Hepatocyte (in vitro differentiated cells): ENCODE measurements at regions not wholly inside any gene's neighbourhood (a gene's known extent, or its start where the extent isn't known, plus 50 kb on each side); places are given as distances from the start of the nearest gene placed in this dataset.

Experiments used
- DNase-seq: peaks from one replicate; pipeline ENCODE4 v3.0.0-alpha.2; 2016; ENCODE audit warnings: low spot score
- H2AFZ ChIP-seq: fragments of 200-600 bp; sonication (generic); 2 replicates; pipeline ENCODE4 v1.6.0; 2016; ENCODE audit warnings: antibody characterized with exemption, mild to moderate bottlenecking
- H3K27ac ChIP-seq: fragments of 200-600 bp; sonication (generic); 2 replicates; pipeline ENCODE4 v1.5.1; 2016; ENCODE audit warnings: mild to moderate bottlenecking
- H3K27me3 ChIP-seq: fragments of 200-600 bp; sonication (generic); 2 replicates; pipeline ENCODE4 v1.6.1; 2016
- H3K36me3 ChIP-seq: fragments of 200-600 bp; sonication (generic); replicated peaks from 2 replicates; pipeline ENCODE4 v1.5.1; 2016; ENCODE audit warnings: low read depth; ENCODE audit not compliant: insufficient read depth
- H3K4me1 ChIP-seq: fragments of 200-600 bp; sonication (generic); 2 replicates; pipeline ENCODE4 v1.5.1; 2016; ENCODE audit warnings: mild to moderate bottlenecking, moderate library complexity; ENCODE audit not compliant: insufficient read depth
- H3K4me2 ChIP-seq: fragments of 200-600 bp; sonication (generic); 2 replicates; pipeline ENCODE4 v1.6.0; 2016
- H3K4me3 ChIP-seq: fragments of 200-600 bp; sonication (generic); 2 replicates; pipeline ENCODE4 v1.5.1; 2016; ENCODE audit warnings: mild to moderate bottlenecking
- H3K79me2 ChIP-seq: fragments of 200-600 bp; sonication (generic); 2 replicates; pipeline ENCODE4 v1.6.0; 2017; ENCODE audit warnings: mild to moderate bottlenecking
- H3K9me2 ChIP-seq: fragments of 200-600 bp; sonication (generic); replicated peaks from 2 replicates; pipeline ENCODE4 v1.6.0; 2017; ENCODE audit warnings: mild to moderate bottlenecking; ENCODE audit not compliant: insufficient read depth
- H3K9me3 ChIP-seq: fragments of 200-600 bp; sonication (generic); 2 replicates; pipeline ENCODE4 v1.5.1; 2016; ENCODE audit warnings: low read depth, mild to moderate bottlenecking
- H4K20me1 ChIP-seq: fragments of 200-600 bp; sonication (generic); 2 replicates; pipeline ENCODE4 v1.6.0; 2016; ENCODE audit warnings: mild to moderate bottlenecking; ENCODE audit not compliant: insufficient read depth, poor library complexity, severe bottlenecking
- CTCF ChIP-seq: fragments of 200-600 bp; sonication (generic); IDR thresholded peaks from 2 replicates; pipeline ENCODE4 v1.5.1; 2016; ENCODE audit warnings: antibody characterized with exemption, mild to moderate bottlenecking; ENCODE audit not compliant: poor library complexity
- EZH2 ChIP-seq: fragments of 200-600 bp; sonication (generic); IDR thresholded peaks from 2 replicates; pipeline ENCODE4 v1.6.1; 2016; ENCODE audit warnings: antibody characterized with exemption, mild to moderate bottlenecking, borderline replicate concordance
- EZH2phosphoT487 ChIP-seq: fragments of 200-600 bp; sonication (generic); IDR thresholded peaks from one replicate; pipeline ENCODE4 v1.6.1; 2018; ENCODE audit warnings: antibody characterized with exemption, mild to moderate bottlenecking, low read depth, moderate library complexity; ENCODE audit not compliant: unreplicated experiment, severe bottlenecking
- WGBS: methylation state at CpG from one replicate; pipeline ENCODE4 v1.1.6; 2016; ENCODE audit warnings: low lambda C conversion rate; ENCODE audit errors: missing lambda C conversion rate; 5-methylcytosine and 5-hydroxymethylcytosine counted together

- Histone ChIP-seq H3K27me3 (no peaks in the 10 kb centered on the region), H2AFZ (no peak overlapping the region), H3K9me3 (no peaks in the 10 kb centered on the region), H3K27ac (no peak overlapping the region), H3K9me2 (no peaks in the 10 kb centered on the region), H3K36me3 (no peaks in the 10 kb centered on the region), H3K79me2 (no peaks in the 10 kb centered on the region), H4K20me1 (no peaks in the 10 kb centered on the region), H3K4me2 (no peak overlapping the region), H3K4me1 (no peaks in the 10 kb centered on the region), H3K4me3 (no peak overlapping the region)
- TF ChIP-seq CTCF (no peak), EZH2phosphoT487 (no peak), EZH2 (no peak)
- WGBS, result 73% methylated on average over 3 of the region's 3 CpGs
- DNase-seq, result no peak
These were observed 79.3 kb upstream of the IL6 start for GRCh38 chr7:22647451-22648257.

- H4K20me1 ChIP-seq, result no peaks in the 10 kb centered on the region
- no peaks in the 10 kb centered on the region for H3K79me2 ChIP-seq
- no peaks in the 10 kb centered on the region for H3K36me3 ChIP-seq
- TF ChIP-seq EZH2phosphoT487 (no peak), EZH2 (no peak), CTCF (no peak)
- H2AFZ ChIP-seq, result no peak overlapping the region
- no peaks in the 10 kb centered on the region for H3K9me2 ChIP-seq
- H3K4me3 ChIP-seq, result no peak overlapping the region
- no peak for DNase-seq
- no peaks in the 10 kb centered on the region for H3K4me1 ChIP-seq
- no peak overlapping the region for H3K4me2 ChIP-seq
- no peaks in the 10 kb centered on the region for H3K27me3 ChIP-seq
- H3K9me3 ChIP-seq, result peaks cover 6% of the 10 kb centered on the region
- H3K27ac ChIP-seq, result no peak overlapping the region
These were observed 81.4 kb upstream of the IL6 start for GRCh38 chr7:22645418-22646181.

- no peaks in the 10 kb centered on the region for H3K27me3 ChIP-seq
- no peak overlapping the region for H3K4me3 ChIP-seq
- no peaks in the 10 kb centered on the region for H4K20me1 ChIP-seq
- no peaks in the 10 kb centered on the region for H3K36me3 ChIP-seq
- no peak overlapping the region for H3K27ac ChIP-seq
- H3K9me3 ChIP-seq, result peaks cover 6% of the 10 kb centered on the region
- H3K4me2 ChIP-seq, result no peak overlapping the region
- DNase-seq, result no peak
- TF ChIP-seq EZH2 (no peak), CTCF (no peak), EZH2phosphoT487 (no peak)
- H3K9me2 ChIP-seq, result no peaks in the 10 kb centered on the region
- no peak overlapping the region for H2AFZ ChIP-seq
- H3K4me1 ChIP-seq, result no peaks in the 10 kb centered on the region
- no peaks in the 10 kb centered on the region for H3K79me2 ChIP-seq
These were observed 84.5 kb upstream of the IL6 start for GRCh38 chr7:22642454-22642853.
